Lower leg skin (tissue), 3 donors: ENCODE measurements at regions not wholly inside any gene's neighbourhood (a gene's known extent, or its start where the extent isn't known, plus 50 kb on each side); places are given as distances from the start of the nearest gene placed in this dataset.

ENCODE experiments used
- CTCF ChIP-seq, 3 donors: fragments of 450-650 bp; IDR thresholded peaks; one replicate each; pipeline ENCODE4 v1.5.1; 2016; ENCODE audit warnings: antibody characterized with exemption in 3 of 3, mild to moderate bottlenecking in 3 of 3, moderate library complexity in 2 of 3
- POLR2A ChIP-seq, 2 donors: fragments of 450-650 bp; IDR thresholded peaks; one replicate each; pipeline ENCODE4 v1.6.1; 2016 to 2017; ENCODE audit warnings: antibody characterized with exemption in 2 of 2, mild to moderate bottlenecking in 1 of 2, moderate library complexity in 1 of 2

GRCh38 chr12:75571656-75572205, 60.3 kb upstream of the KRR1 start:
- TF ChIP-seq POLR2A (IDR thresholded peaks at IDR 0.05) (no peak), CTCF (IDR thresholded peaks at IDR 0.05) (no peak)
